Hepatocyte (in vitro differentiated cells): ENCODE measurements at regions not wholly inside any gene's neighbourhood (a gene's known extent, or its start where the extent isn't known, plus 50 kb on each side); places are given as distances from the start of the nearest gene placed in this dataset.

Experiments used
- DNase-seq: peaks from one replicate; pipeline ENCODE4 v3.0.0-alpha.2; 2016; ENCODE audit warnings: low spot score
- H2AFZ ChIP-seq: fragments of 200-600 bp; sonication (generic); 2 replicates; pipeline ENCODE4 v1.6.0; 2016; ENCODE audit warnings: antibody characterized with exemption, mild to moderate bottlenecking
- H3K27ac ChIP-seq: fragments of 200-600 bp; sonication (generic); 2 replicates; pipeline ENCODE4 v1.5.1; 2016; ENCODE audit warnings: mild to moderate bottlenecking
- H3K27me3 ChIP-seq: fragments of 200-600 bp; sonication (generic); 2 replicates; pipeline ENCODE4 v1.6.1; 2016
- H3K36me3 ChIP-seq: fragments of 200-600 bp; sonication (generic); replicated peaks from 2 replicates; pipeline ENCODE4 v1.5.1; 2016; ENCODE audit warnings: low read depth; ENCODE audit not compliant: insufficient read depth
- H3K4me1 ChIP-seq: fragments of 200-600 bp; sonication (generic); 2 replicates; pipeline ENCODE4 v1.5.1; 2016; ENCODE audit warnings: mild to moderate bottlenecking, moderate library complexity; ENCODE audit not compliant: insufficient read depth
- H3K4me2 ChIP-seq: fragments of 200-600 bp; sonication (generic); 2 replicates; pipeline ENCODE4 v1.6.0; 2016
- H3K4me3 ChIP-seq: fragments of 200-600 bp; sonication (generic); 2 replicates; pipeline ENCODE4 v1.5.1; 2016; ENCODE audit warnings: mild to moderate bottlenecking
- H3K79me2 ChIP-seq: fragments of 200-600 bp; sonication (generic); 2 replicates; pipeline ENCODE4 v1.6.0; 2017; ENCODE audit warnings: mild to moderate bottlenecking
- H3K9me2 ChIP-seq: fragments of 200-600 bp; sonication (generic); replicated peaks from 2 replicates; pipeline ENCODE4 v1.6.0; 2017; ENCODE audit warnings: mild to moderate bottlenecking; ENCODE audit not compliant: insufficient read depth
- H3K9me3 ChIP-seq: fragments of 200-600 bp; sonication (generic); 2 replicates; pipeline ENCODE4 v1.5.1; 2016; ENCODE audit warnings: low read depth, mild to moderate bottlenecking
- H4K20me1 ChIP-seq: fragments of 200-600 bp; sonication (generic); 2 replicates; pipeline ENCODE4 v1.6.0; 2016; ENCODE audit warnings: mild to moderate bottlenecking; ENCODE audit not compliant: insufficient read depth, poor library complexity, severe bottlenecking
- CTCF ChIP-seq: fragments of 200-600 bp; sonication (generic); IDR thresholded peaks from 2 replicates; pipeline ENCODE4 v1.5.1; 2016; ENCODE audit warnings: antibody characterized with exemption, mild to moderate bottlenecking; ENCODE audit not compliant: poor library complexity
- EZH2 ChIP-seq: fragments of 200-600 bp; sonication (generic); IDR thresholded peaks from 2 replicates; pipeline ENCODE4 v1.6.1; 2016; ENCODE audit warnings: antibody characterized with exemption, mild to moderate bottlenecking, borderline replicate concordance
- EZH2phosphoT487 ChIP-seq: fragments of 200-600 bp; sonication (generic); IDR thresholded peaks from one replicate; pipeline ENCODE4 v1.6.1; 2018; ENCODE audit warnings: antibody characterized with exemption, mild to moderate bottlenecking, low read depth, moderate library complexity; ENCODE audit not compliant: unreplicated experiment, severe bottlenecking
- WGBS: methylation state at CpG from one replicate; pipeline ENCODE4 v1.1.6; 2016; ENCODE audit warnings: low lambda C conversion rate; ENCODE audit errors: missing lambda C conversion rate; 5-methylcytosine and 5-hydroxymethylcytosine counted together

DNA sequence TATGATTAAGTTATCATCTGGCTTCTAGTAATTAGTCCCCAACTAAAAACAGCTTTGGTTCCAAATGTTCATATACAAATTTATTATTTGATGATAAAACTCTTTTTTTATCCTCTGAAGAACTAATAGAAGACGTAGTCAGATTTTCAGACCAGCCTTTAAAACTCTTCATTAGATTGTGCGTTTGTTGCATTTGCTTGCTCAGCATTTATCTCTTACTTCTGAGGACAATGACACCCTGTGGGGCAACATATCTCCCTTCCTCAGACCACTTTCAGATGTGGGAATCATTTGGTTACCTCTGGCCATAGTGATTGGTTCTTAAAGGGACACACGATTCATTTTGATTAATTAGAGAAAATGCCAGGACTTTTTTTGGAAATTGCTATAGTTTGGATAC lies 481.8 kb downstream of the HAO1 start:
- DNase-seq: no peak
- H4K20me1 ChIP-seq: no peaks in the 10 kb centered on the region
- no peak overlapping the region for H3K4me2 ChIP-seq
- 89% methylated on average over 3 of the region's 3 CpGs for WGBS
- no peak overlapping the region for H2AFZ ChIP-seq
- no peak overlapping the region for H3K4me3 ChIP-seq
- no peaks in the 10 kb centered on the region for H3K79me2 ChIP-seq
- H3K36me3 ChIP-seq: no peaks in the 10 kb centered on the region
- TF ChIP-seq EZH2 (no peak), CTCF (no peak), EZH2phosphoT487 (no peak)
- no peak overlapping the region for H3K27ac ChIP-seq
- H3K4me1 ChIP-seq: no peaks in the 10 kb centered on the region
- H3K27me3 ChIP-seq: no peaks in the 10 kb centered on the region
- H3K9me3 ChIP-seq: no peaks in the 10 kb centered on the region
- no peaks in the 10 kb centered on the region for H3K9me2 ChIP-seq

DNA sequence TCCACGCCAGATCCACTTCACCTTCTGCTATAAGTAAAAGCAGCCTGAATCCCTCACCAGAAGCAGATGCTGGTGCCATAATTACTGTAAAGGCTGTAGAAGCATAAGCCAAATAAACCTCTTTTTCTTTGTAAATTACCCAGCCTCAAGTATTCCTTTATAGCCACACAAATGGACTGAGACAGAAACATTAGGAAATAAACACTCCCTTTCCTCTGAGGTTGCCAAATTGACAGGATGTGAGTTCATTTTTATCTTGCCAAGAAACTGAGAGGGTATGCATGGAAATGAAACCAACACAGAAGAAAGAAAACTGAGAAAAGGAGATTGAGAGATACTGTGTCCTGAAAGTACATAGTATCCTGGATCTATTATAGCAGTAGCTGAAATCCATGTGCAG lies 481.2 kb downstream of the HAO1 start:
- TF ChIP-seq EZH2phosphoT487 (no peak), CTCF (no peak), EZH2 (no peak)
- Histone ChIP-seq H3K4me2 (no peak overlapping the region), H3K9me2 (no peaks in the 10 kb centered on the region), H3K79me2 (no peaks in the 10 kb centered on the region), H3K4me1 (no peaks in the 10 kb centered on the region), H3K27ac (no peak overlapping the region), H3K4me3 (no peak overlapping the region), H3K9me3 (no peaks in the 10 kb centered on the region), H3K36me3 (no peaks in the 10 kb centered on the region), H4K20me1 (no peaks in the 10 kb centered on the region), H3K27me3 (no peaks in the 10 kb centered on the region), H2AFZ (no peak overlapping the region)
- WGBS: 70% methylated on average over 1 of the region's 1 CpG
- no peak for DNase-seq

- Histone ChIP-seq H3K36me3 (no peaks in the 10 kb centered on the region), H4K20me1 (no peaks in the 10 kb centered on the region), H3K27me3 (no peaks in the 10 kb centered on the region), H3K27ac (no peak overlapping the region), H3K9me2 (no peaks in the 10 kb centered on the region), H3K4me3 (no peak overlapping the region), H3K9me3 (no peaks in the 10 kb centered on the region), H3K4me2 (no peak overlapping the region), H3K79me2 (no peaks in the 10 kb centered on the region), H2AFZ (no peak overlapping the region), H3K4me1 (no peaks in the 10 kb centered on the region)
- no peak for DNase-seq
- WGBS: 93% methylated on average over 1 of the region's 1 CpG
- TF ChIP-seq CTCF: no peak
- no peak for TF ChIP-seq EZH2phosphoT487
- no peak for TF ChIP-seq EZH2
Observed at GRCh38 chr20:7463290-7463689, 477.0 kb downstream of the HAO1 start.

DNA sequence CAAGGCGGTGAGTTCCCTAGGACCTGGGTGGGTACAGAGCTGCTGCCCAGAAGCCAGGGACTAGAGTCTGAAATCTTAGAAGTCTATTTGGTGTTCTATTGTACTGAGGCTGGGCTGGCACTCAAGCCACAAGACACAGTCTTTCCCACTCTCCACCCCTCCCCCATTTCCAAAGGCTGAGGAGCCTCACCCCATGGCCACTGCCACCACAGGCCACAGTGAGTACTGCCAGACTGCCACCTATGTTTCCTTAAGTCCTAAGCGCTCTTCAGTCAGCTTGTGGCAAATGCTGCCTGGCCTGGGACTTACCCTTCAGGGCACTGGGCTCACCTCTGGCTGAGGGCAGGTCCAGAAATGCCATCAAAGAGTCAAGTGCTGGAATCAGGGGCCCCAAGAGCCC lies 469.3 kb downstream of the HAO1 start:
- no peak overlapping the region for H3K4me2 ChIP-seq
- TF ChIP-seq CTCF: no peak
- TF ChIP-seq EZH2: no peak
- no peak for TF ChIP-seq EZH2phosphoT487
- H3K27me3 ChIP-seq: no peaks in the 10 kb centered on the region
- H2AFZ ChIP-seq: no peak overlapping the region
- H3K4me3 ChIP-seq: no peak overlapping the region
- no peaks in the 10 kb centered on the region for H4K20me1 ChIP-seq
- H3K9me3 ChIP-seq: no peaks in the 10 kb centered on the region
- WGBS: 47% methylated on average over 2 of the region's 2 CpGs
- H3K36me3 ChIP-seq: no peaks in the 10 kb centered on the region
- no peak overlapping the region for H3K27ac ChIP-seq
- no peaks in the 10 kb centered on the region for H3K9me2 ChIP-seq
- no peak for DNase-seq
- H3K79me2 ChIP-seq: no peaks in the 10 kb centered on the region
- no peaks in the 10 kb centered on the region for H3K4me1 ChIP-seq
